ENCODE measurements at regions not wholly inside any gene's neighbourhood (a gene's known extent, or its start where the extent isn't known, plus 50 kb on each side); places are given as distances from the start of the nearest gene placed in this dataset.

- H3K9me3 Mint-ChIP-seq, result peaks cover 20% of the 10 kb centered on the region
- peaks cover 4% of the 10 kb centered on the region for H3K4me1 Mint-ChIP-seq (ENCODE audit: low read depth)
- no peaks in the 10 kb centered on the region for H3K36me3 Mint-ChIP-seq (ENCODE audit: low read depth)
- H3K27me3 Mint-ChIP-seq, result no peaks in the 10 kb centered on the region
- no peak overlapping the region for H3K4me3 Mint-ChIP-seq
- no peak overlapping the region for H3K27ac Mint-ChIP-seq
- intact Hi-C loops (cut with micrococcal nuclease), result no loop called here
Measured at GRCh38 chr2:16824472-16824871, 158.8 kb upstream of the CYRIA start.

GRCh38 chr2:16821692-16822091, 156.1 kb upstream of the CYRIA start:
- intact Hi-C loops (cut with micrococcal nuclease), result no loop called here
- no peaks in the 10 kb centered on the region for H3K36me3 Mint-ChIP-seq (ENCODE audit: low read depth)
- H3K4me3 Mint-ChIP-seq, result no peak overlapping the region
- peaks cover 20% of the 10 kb centered on the region for H3K9me3 Mint-ChIP-seq
- peaks cover 4% of the 10 kb centered on the region for H3K4me1 Mint-ChIP-seq (ENCODE audit: low read depth)
- H3K27ac Mint-ChIP-seq, result no peak overlapping the region
- no peaks in the 10 kb centered on the region for H3K27me3 Mint-ChIP-seq

GRCh38 chr2:16818203-16818556, 152.5 kb upstream of the CYRIA start:
- intact Hi-C loops (cut with micrococcal nuclease), result no loop called here
- Mint-ChIP-seq H3K36me3 (ENCODE audit: low read depth) (no peaks in the 10 kb centered on the region), H3K4me3 (no peak overlapping the region), H3K27me3 (no peaks in the 10 kb centered on the region), H3K27ac (no peak overlapping the region), H3K4me1 (ENCODE audit: low read depth) (peaks cover 12% of the 10 kb centered on the region), H3K9me3 (peaks cover 7% of the 10 kb centered on the region)

GRCh38 chr2:16817305-16818202, 151.9 kb upstream of the CYRIA start:
- Mint-ChIP-seq H3K4me3 (no peak overlapping the region), H3K27ac (no peak overlapping the region), H3K9me3 (peaks cover under 1% of the 10 kb centered on the region), H3K4me1 (ENCODE audit: low read depth) (peaks cover 10% of the 10 kb centered on the region), H3K36me3 (ENCODE audit: low read depth) (no peaks in the 10 kb centered on the region), H3K27me3 (no peaks in the 10 kb centered on the region)
- intact Hi-C loops (cut with micrococcal nuclease), result no loop called here

DNA sequence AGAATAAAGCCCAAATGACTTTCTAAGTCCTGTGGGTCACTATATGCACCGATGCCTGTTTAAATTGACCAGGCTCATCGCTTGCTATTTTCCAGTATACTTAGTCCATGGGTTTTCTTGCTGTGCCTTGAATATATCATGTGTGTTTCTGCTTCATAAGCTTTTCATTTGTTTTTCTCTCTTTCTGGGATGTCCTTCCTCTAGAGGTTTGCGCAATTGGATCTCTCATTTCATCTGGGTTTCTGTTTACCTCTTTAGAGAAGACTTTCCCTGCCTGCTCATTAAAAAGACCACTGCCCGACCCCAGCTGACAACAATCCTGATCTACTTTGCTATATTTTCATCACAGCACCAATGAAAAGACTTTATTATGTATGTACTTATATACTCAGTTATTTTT, 150.9 kb upstream of the CYRIA start:
- Mint-ChIP-seq H3K36me3 (ENCODE audit: low read depth) (no peaks in the 10 kb centered on the region), H3K27me3 (no peaks in the 10 kb centered on the region), H3K4me3 (no peak overlapping the region), H3K27ac (no peak overlapping the region), H3K4me1 (ENCODE audit: low read depth) (peaks cover 10% of the 10 kb centered on the region), H3K9me3 (no peaks in the 10 kb centered on the region)
- intact Hi-C loops (cut with micrococcal nuclease), result no loop called here

DNA sequence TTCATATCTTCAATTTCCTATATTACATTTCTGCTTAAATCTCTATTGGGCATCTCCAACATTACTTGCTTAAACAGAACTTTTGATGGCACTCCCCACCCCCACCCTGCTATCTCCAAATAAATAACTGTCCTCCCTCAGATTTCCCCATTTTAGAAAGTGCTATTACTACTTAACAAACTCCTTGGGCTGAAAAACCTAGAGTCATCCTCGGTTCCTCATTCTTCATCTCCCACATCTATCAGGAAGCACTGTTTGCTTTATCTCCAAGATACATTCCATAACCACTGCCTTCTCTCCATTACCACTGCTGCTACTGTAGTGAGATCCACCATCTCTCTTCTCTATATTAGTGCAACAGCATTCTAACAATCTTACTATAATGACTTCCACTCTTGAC, 150.4 kb upstream of the CYRIA start:
- H3K27me3 Mint-ChIP-seq, result no peaks in the 10 kb centered on the region
- intact Hi-C loops (cut with micrococcal nuclease), result no loop called here
- no peak overlapping the region for H3K4me3 Mint-ChIP-seq
- H3K36me3 Mint-ChIP-seq (ENCODE audit: low read depth), result no peaks in the 10 kb centered on the region
- peaks cover 10% of the 10 kb centered on the region for H3K4me1 Mint-ChIP-seq (ENCODE audit: low read depth)
- no peak overlapping the region for H3K27ac Mint-ChIP-seq
- no peaks in the 10 kb centered on the region for H3K9me3 Mint-ChIP-seq

- no peaks in the 10 kb centered on the region for H3K9me3 Mint-ChIP-seq
Measured at GRCh38 chr2:16813593-16813992, 148.0 kb upstream of the CYRIA start.

DNA sequence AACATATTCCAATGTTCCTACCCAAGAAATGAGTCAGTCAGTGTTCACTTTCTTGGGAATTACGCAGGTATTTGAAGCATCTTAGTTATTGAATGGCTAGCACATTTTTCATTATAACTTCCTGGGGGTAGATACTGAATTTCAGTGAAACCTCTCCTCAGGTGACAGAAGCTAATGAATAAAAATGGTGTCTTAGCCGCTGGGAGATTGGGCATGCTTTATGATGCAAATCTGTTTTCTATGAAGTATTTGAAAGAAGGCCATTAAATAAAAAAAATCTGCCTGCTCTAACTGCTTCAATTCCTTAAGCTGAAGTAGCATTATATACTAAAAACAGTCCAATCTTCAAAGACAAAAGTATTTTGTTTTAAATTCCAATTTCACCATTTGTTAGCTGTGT, 132.8 kb upstream of the CYRIA start:
- no peaks in the 10 kb centered on the region for H3K9me3 Mint-ChIP-seq
- H3K36me3 Mint-ChIP-seq (ENCODE audit: low read depth), result no peaks in the 10 kb centered on the region
- intact Hi-C loops (cut with micrococcal nuclease), result no loop called here
- H3K27ac Mint-ChIP-seq, result no peak overlapping the region
- no peaks in the 10 kb centered on the region for H3K27me3 Mint-ChIP-seq
- H3K4me3 Mint-ChIP-seq, result no peak overlapping the region
- H3K4me1 Mint-ChIP-seq (ENCODE audit: low read depth), result no peaks in the 10 kb centered on the region

More at GRCh38 chr2:16813593-16813992, 148.0 kb upstream of the CYRIA start:
- Mint-ChIP-seq H3K27ac (no peak overlapping the region), H3K27me3 (no peaks in the 10 kb centered on the region), H3K4me1 (ENCODE audit: low read depth) (peaks cover 10% of the 10 kb centered on the region), H3K4me3 (no peak overlapping the region), H3K36me3 (ENCODE audit: low read depth) (no peaks in the 10 kb centered on the region)
- intact Hi-C loops (cut with micrococcal nuclease), result no loop called here

- H3K27me3 Mint-ChIP-seq, result no peaks in the 10 kb centered on the region
Measured at GRCh38 chr2:16791496-16791895, 125.9 kb upstream of the CYRIA start.

DNA sequence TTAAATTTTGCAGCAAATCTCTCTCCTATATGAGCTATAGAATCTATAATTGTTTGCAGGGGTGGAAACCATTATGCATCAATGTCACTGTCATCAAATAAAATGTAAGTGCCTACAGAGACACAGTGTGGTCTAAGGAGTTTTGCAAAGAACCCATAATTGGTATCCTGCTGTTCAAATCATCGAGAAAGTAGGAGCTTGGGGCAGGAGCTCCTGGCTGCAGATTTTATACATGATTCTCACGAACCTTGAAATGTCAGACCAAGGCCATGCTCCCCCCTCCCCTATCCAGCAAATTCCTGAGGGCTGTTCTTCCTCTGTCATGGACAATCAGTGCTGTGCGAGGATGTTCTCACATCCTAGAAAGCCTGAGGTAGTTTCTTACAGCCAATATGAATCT, 119.5 kb upstream of the CYRIA start:
- intact Hi-C loops (cut with micrococcal nuclease), result no loop called here
- no peaks in the 10 kb centered on the region for H3K4me1 Mint-ChIP-seq (ENCODE audit: low read depth)
- no peaks in the 10 kb centered on the region for H3K36me3 Mint-ChIP-seq (ENCODE audit: low read depth)
- no peaks in the 10 kb centered on the region for H3K27me3 Mint-ChIP-seq
- H3K9me3 Mint-ChIP-seq, result peaks cover 7% of the 10 kb centered on the region
- no peak overlapping the region for H3K27ac Mint-ChIP-seq
- no peak overlapping the region for H3K4me3 Mint-ChIP-seq

More at GRCh38 chr2:16791496-16791895, 125.9 kb upstream of the CYRIA start:
- Mint-ChIP-seq H3K4me1 (ENCODE audit: low read depth) (no peaks in the 10 kb centered on the region), H3K9me3 (no peaks in the 10 kb centered on the region), H3K4me3 (no peak overlapping the region), H3K36me3 (ENCODE audit: low read depth) (no peaks in the 10 kb centered on the region), H3K27ac (no peak overlapping the region)
- intact Hi-C loops (cut with micrococcal nuclease), result no loop called here

DNA sequence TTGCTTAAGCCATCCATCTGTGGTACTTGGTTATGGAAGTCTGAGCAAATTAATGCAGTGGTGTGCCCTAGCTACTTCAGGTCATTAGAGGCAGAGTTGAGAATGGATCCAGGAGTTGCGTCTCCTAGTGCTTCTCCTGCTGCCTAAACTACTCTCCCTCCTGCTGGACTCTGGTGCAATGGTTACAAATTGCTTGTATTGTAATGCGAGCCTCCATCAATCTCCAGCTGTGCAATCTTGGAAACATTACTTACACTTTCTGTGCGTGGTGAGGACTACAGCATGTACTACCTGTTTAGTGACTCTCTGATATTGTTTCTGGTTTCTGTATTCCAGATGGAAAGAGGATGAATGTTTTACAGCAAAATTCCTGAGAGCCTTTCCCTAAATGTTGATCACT, 119.0 kb upstream of the CYRIA start:
- Mint-ChIP-seq H3K4me1 (ENCODE audit: low read depth) (no peaks in the 10 kb centered on the region), H3K27ac (no peak overlapping the region), H3K27me3 (no peaks in the 10 kb centered on the region), H3K36me3 (ENCODE audit: low read depth) (no peaks in the 10 kb centered on the region), H3K9me3 (peaks cover 9% of the 10 kb centered on the region), H3K4me3 (no peak overlapping the region)
- intact Hi-C loops (cut with micrococcal nuclease), result no loop called here

- Mint-ChIP-seq H3K36me3 (ENCODE audit: low read depth) (no peaks in the 10 kb centered on the region), H3K27me3 (no peaks in the 10 kb centered on the region)
- intact Hi-C loops (cut with micrococcal nuclease), result loop anchor here (5.0 kb wide), 1 partner anchor 895 kb away; no protein-coding TSS in a partner anchor
Measured at GRCh38 chr2:16777123-16777870, 111.7 kb upstream of the CYRIA start.

DNA sequence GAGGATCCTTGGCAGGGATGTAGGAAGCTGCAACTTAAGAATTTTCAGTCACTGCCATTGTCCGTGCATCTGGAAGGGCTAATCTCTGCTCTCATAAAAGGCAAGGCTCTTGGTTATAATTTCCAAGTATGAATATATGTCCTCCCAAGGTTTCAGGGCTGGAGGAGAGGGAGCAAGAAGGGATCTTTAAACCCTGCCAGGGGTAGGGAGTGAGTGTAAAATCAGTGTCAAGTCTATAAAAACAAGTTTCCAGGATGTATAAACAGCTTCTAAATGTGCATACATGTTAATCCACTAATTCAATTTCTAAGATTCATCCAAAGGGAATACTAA, 110.2 kb upstream of the CYRIA start:
- H3K27ac Mint-ChIP-seq, result no peak overlapping the region
- H3K4me1 Mint-ChIP-seq (ENCODE audit: low read depth), result peaks cover 13% of the 10 kb centered on the region
- peaks cover 9% of the 10 kb centered on the region for H3K9me3 Mint-ChIP-seq
- no peak overlapping the region for H3K4me3 Mint-ChIP-seq
- H3K36me3 Mint-ChIP-seq (ENCODE audit: low read depth), result no peaks in the 10 kb centered on the region
- intact Hi-C loops (cut with micrococcal nuclease), result loop anchor here (5.0 kb wide), 1 partner anchor 896 kb away; no protein-coding TSS in a partner anchor
- H3K27me3 Mint-ChIP-seq, result no peaks in the 10 kb centered on the region

More at GRCh38 chr2:16777123-16777870, 111.7 kb upstream of the CYRIA start:
- Mint-ChIP-seq H3K27ac (no peak overlapping the region), H3K4me1 (ENCODE audit: low read depth) (peaks cover 13% of the 10 kb centered on the region), H3K4me3 (no peak overlapping the region), H3K9me3 (peaks cover 9% of the 10 kb centered on the region)

All from dendritic cell treated with granulocyte-macrophage colony-stimulating factor and Interleukin-4, amounts not matched to agents 40 ng/mL and 50 ng/mL, for 4 days (primary cell).